Esophagus squamous epithelium (tissue), 5 donors: ENCODE measurements at regions not wholly inside any gene's neighbourhood (a gene's known extent, or its start where the extent isn't known, plus 50 kb on each side); places are given as distances from the start of the nearest gene placed in this dataset.

Experiments
- DNase-seq: peaks from one replicate; lab custom pipeline; 2025; lab: John Stamatoyannopoulos, UW
- H3K27ac ChIP-seq, 4 donors: fragments of 200-600 bp; sonication (generic); one replicate each; pipeline ENCODE4 v1.5.1; 2016 to 2019; ENCODE audit warnings: mild to moderate bottlenecking in 1 of 4
- H3K27me3 ChIP-seq, 4 donors: fragments of 200-600 bp; sonication (generic); 1 replicate in 3 of 4; 2 replicates in 1 of 4; pipeline versions ENCODE4 v1.5.1 to v1.6.0; 2017 to 2021; ENCODE audit warnings: antibody characterized with exemption in 1 of 4
- H3K36me3 ChIP-seq, 3 donors: fragments of 200-600 bp; sonication (generic); one replicate each; pipeline ENCODE4 v1.5.1; 2016 to 2019
- H3K4me1 ChIP-seq, 3 donors: fragments of 200-600 bp; sonication (generic); one replicate each; pipeline ENCODE4 v1.5.1; 2017 to 2019
- H3K4me3 ChIP-seq, 4 donors: fragments of 200-600 bp; sonication (generic); 1 replicate in 3 of 4; 2 replicates in 1 of 4; pipeline ENCODE4 v1.5.1; 2016 to 2019; ENCODE audit warnings: mild to moderate bottlenecking in 2 of 4, moderate library complexity in 1 of 4
- H3K9me3 ChIP-seq, 3 donors: fragments of 200-600 bp; sonication (generic); one replicate each; pipeline ENCODE4 v1.5.1; 2016 to 2019
- CTCF ChIP-seq, 6 experiments: fragments of 450-650 bp in 4 of 6; fragments of 200-600 bp in 2 of 6; sonication (generic) in 2 of 6; IDR thresholded peaks; one replicate each; pipeline ENCODE4 v1.5.1; 2016 to 2019; ENCODE audit warnings: antibody characterized with exemption in 6 of 6, mild to moderate bottlenecking in 4 of 6, moderate library complexity in 4 of 6
- POLR2A ChIP-seq, 4 donors: fragments of 450-650 bp; IDR thresholded peaks; one replicate each; pipeline ENCODE4 v1.6.1; 2017; ENCODE audit warnings: antibody characterized with exemption in 4 of 4, mild to moderate bottlenecking in 4 of 4, moderate library complexity in 3 of 4
- WGBS, 2 donors: methylation state at CpG; one replicate each; pipeline ENCODE4 v1.1.5; 2018; 5-methylcytosine and 5-hydroxymethylcytosine counted together
- intact Hi-C: fragments of 100-400 bp; cut with DNase I; formaldehyde crosslinking; loops from one replicate; pipeline ENCODE4 v1.15.0; 2022
- small RNA-seq, 4 donors: library from RNA; depleted of rRNA; stranded (forward); fragments of <200 nt; gene quantifications; one replicate each; pipeline ENCODE3, GENCODE V24; 2016
- donor health status: DM: yes; HTN: yes; CAD: no.

GRCh38 chr14:60585676-60586075 is 63.6 kb downstream of the SIX1 start:
- TF ChIP-seq CTCF (IDR thresholded peaks at IDR 0.05) (no peak), POLR2A (IDR thresholded peaks at IDR 0.05) (no peak)
- no peaks in the 10 kb centered on the region for H3K27me3 ChIP-seq
- no peaks in the 10 kb centered on the region for H3K4me1 ChIP-seq
- H3K36me3 ChIP-seq: no peaks in the 10 kb centered on the region
- H3K9me3 ChIP-seq: no peaks in the 10 kb centered on the region
- WGBS, 2 donors: 95 to 96% methylated on average over 3 of the region's 3 CpGs
- intact Hi-C loops: no loop called here
- DNase-seq: no peak
- H3K27ac ChIP-seq: no peak overlapping the region
- H3K4me3 ChIP-seq: no peak overlapping the region

- TF ChIP-seq POLR2A (IDR thresholded peaks at IDR 0.05) (no peak), CTCF (IDR thresholded peaks at IDR 0.05) (no peak)
- no peak overlapping the region for H3K27ac ChIP-seq
- no peak overlapping the region for H3K4me3 ChIP-seq
- no peaks in the 10 kb centered on the region for H3K9me3 ChIP-seq
- DNase-seq: no peak
- H3K4me1 ChIP-seq: no peaks in the 10 kb centered on the region
- no peaks in the 10 kb centered on the region for H3K36me3 ChIP-seq
- intact Hi-C loops: no loop called here
- WGBS, 2 donors: 91% methylated on average over 1 of the region's 1 CpG
- no peaks in the 10 kb centered on the region for H3K27me3 ChIP-seq
These were observed 59.8 kb downstream of the SIX1 start for GRCh38 chr14:60589442-60589841.

- no peaks in the 10 kb centered on the region for H3K9me3 ChIP-seq
- 33% methylated on average over 1 of the region's 1 CpG for WGBS, 2 donors
- no peak overlapping the region for H3K4me3 ChIP-seq
- H3K36me3 ChIP-seq: no peaks in the 10 kb centered on the region
- intact Hi-C loops: no loop called here
- no peak overlapping the region for H3K27ac ChIP-seq
- no peak for DNase-seq
- H3K4me1 ChIP-seq: no peaks in the 10 kb centered on the region
- H3K27me3 ChIP-seq: no peaks in the 10 kb centered on the region
- no peak for TF ChIP-seq POLR2A (IDR thresholded peaks at IDR 0.05)
- no peak for TF ChIP-seq CTCF (IDR thresholded peaks at IDR 0.05)
These were observed 58.3 kb downstream of the SIX1 start for GRCh38 chr14:60590991-60591414.

Small RNA genes in the stretch of these regions (small RNA-seq; reads per million reads assigned to genes)
- 0 reads per million in 4 donors for gene AL049874.2
